Activated CD8-positive, alpha-beta memory T cell treated with anti-CD3 and anti-CD28 coated beads for 1 hour (primary cell): ENCODE measurements at regions not wholly inside any gene's neighbourhood (a gene's known extent, or its start where the extent isn't known, plus 50 kb on each side); places are given as distances from the start of the nearest gene placed in this dataset.

Experiments used
- DNase-seq, 2 donors: peaks; one replicate each; pipeline ENCODE4 v3.0.0-alpha.2; 2020; ENCODE audit warnings: low read depth in 1 of 2; ENCODE audit errors: extremely low read depth in 1 of 2

- DNase-seq = no peak
These were observed 710.1 kb upstream of the ID4 start for GRCh38 chr6:19127081-19127480.

GRCh38 chr6:19128701-19129100 lies 708.5 kb upstream of the ID4 start:
- no peak for DNase-seq

- no peak for DNase-seq
These were observed 701.5 kb upstream of the ID4 start for GRCh38 chr6:19135706-19136105.

GRCh38 chr6:19137505-19137904 lies 699.7 kb upstream of the ID4 start:
- no peak for DNase-seq

GRCh38 chr6:19142275-19142674 lies 694.9 kb upstream of the ID4 start:
- no peak for DNase-seq

GRCh38 chr6:19150307-19150706 lies 686.9 kb upstream of the ID4 start:
- DNase-seq = no peak

GRCh38 chr6:19153270-19153980 lies 683.7 kb upstream of the ID4 start:
- no peak for DNase-seq

- DNase-seq = no peak
These were observed 683.2 kb upstream of the ID4 start for GRCh38 chr6:19153981-19154295.

GRCh38 chr6:19156443-19156842 lies 680.7 kb upstream of the ID4 start:
- DNase-seq = no peak

GRCh38 chr6:19157486-19157885 lies 679.7 kb upstream of the ID4 start:
- no peak for DNase-seq

GRCh38 chr6:19158586-19158985 lies 678.6 kb upstream of the ID4 start:
- DNase-seq = no peak

- DNase-seq = no peak
These were observed 678.1 kb upstream of the ID4 start for GRCh38 chr6:19159089-19159488.

GRCh38 chr6:19159561-19159960 lies 677.6 kb upstream of the ID4 start:
- no peak for DNase-seq

GRCh38 chr6:19160081-19160730 lies 677.0 kb upstream of the ID4 start:
- no peak for DNase-seq

- DNase-seq = no peak
These were observed 669.9 kb upstream of the ID4 start for GRCh38 chr6:19167251-19167650.

- no peak for DNase-seq
These were observed 667.8 kb upstream of the ID4 start for GRCh38 chr6:19169366-19169765.

- no peak for DNase-seq
These were observed 662.1 kb upstream of the ID4 start for GRCh38 chr6:19175023-19175422.

GRCh38 chr6:19180348-19181072 lies 656.7 kb upstream of the ID4 start:
- DNase-seq = no peak

- no peak for DNase-seq
These were observed 656.0 kb upstream of the ID4 start for GRCh38 chr6:19181211-19181610.

GRCh38 chr6:19193624-19194023 lies 643.5 kb upstream of the ID4 start:
- no peak for DNase-seq

- DNase-seq = no peak
These were observed 632.7 kb upstream of the ID4 start for GRCh38 chr6:19204445-19204844.

GRCh38 chr6:19205076-19205475 lies 632.1 kb upstream of the ID4 start:
- DNase-seq = no peak
